A549 (cell line): ENCODE measurements at regions not wholly inside any gene's neighbourhood (a gene's known extent, or its start where the extent isn't known, plus 50 kb on each side); places are given as distances from the start of the nearest gene placed in this dataset.

Source experiments
- ATAC-seq, 2 experiments: fragments of 200-7000 bp in 1 of 2; fragments of >200 bp in 1 of 2; cut with Nextera tagmentation in 1 of 2; cut with Tn5 transposase in 1 of 2; 3 replicates each; pipeline versions ENCODE4 v1.8.0 to v1.9.1; 2018 to 2020; ENCODE audit warnings: mild to moderate bottlenecking in 1 of 2, moderate library complexity in 1 of 2
- CTCF ChIA-PET: fragments of 300-600 bp; sonication (Branson Sonifier 250); formaldehyde crosslinking; extraction: SDS; loops from one replicate; lab custom pipeline; 2021; ENCODE audit warnings: antibody characterized with exemption, inconsistent platforms; lab: Yijun Ruan, JAX
- POLR2A ChIA-PET: fragments of 350-600 bp; formaldehyde crosslinking; extraction: SDS; loops from one replicate; lab custom pipeline; 2021; ENCODE audit warnings: antibody characterized with exemption, inconsistent platforms; lab: Yijun Ruan, JAX
- DNase-seq, 2 experiments: peaks; one replicate each; pipeline versions ENCODE4 v3.0.0 to v3.0.0-alpha.2; 2011 to 2016; ENCODE audit warnings: low read depth in 1 of 2, low spot score in 1 of 2
- FAIRE-seq: peaks from 2 replicates; lab custom pipeline; 2011; peaks lifted over from hg19 to GRCh38; lab: Jason Lieb, UNC
- H3K27ac ChIP-seq, 2 experiments: fragments of >200 bp; sonication (Bioruptor Twin); formaldehyde crosslinking; 3 replicates each; pipeline ENCODE4 v1.5.1; 2016 to 2017
- H3K4me1 ChIP-seq: fragments of >200 bp; sonication (Bioruptor Twin); formaldehyde crosslinking; 3 replicates; pipeline ENCODE4 v1.6.1; 2016
- H3K4me2 ChIP-seq: fragments of >200 bp; sonication (Bioruptor Twin); formaldehyde crosslinking; 3 replicates; pipeline ENCODE4 v1.6.1; 2016
- H3K4me3 ChIP-seq: fragments of >200 bp; sonication (Bioruptor Twin); formaldehyde crosslinking; 3 replicates; pipeline ENCODE4 v1.5.1; 2016
- H3K9me3 ChIP-seq: fragments of >200 bp; sonication (Bioruptor Twin); formaldehyde crosslinking; 3 replicates; pipeline ENCODE4 v1.6.1; 2016
- ATOH8 ChIP-seq: fragments of 250-450 bp; sonication (Bioruptor Pico); IDR thresholded peaks from 2 replicates; pipeline ENCODE4 v1.5.0; 2020; ENCODE audit warnings: low read depth, mild to moderate bottlenecking, moderate library complexity
- CHD2 ChIP-seq: fragments of 150-350 bp; IDR thresholded peaks from 2 replicates; pipeline ENCODE4 v1.6.1; 2014; ENCODE audit warnings: low read length; ENCODE audit not compliant: partially characterized antibody
- E2F6 ChIP-seq: IDR thresholded peaks from 2 replicates; pipeline ENCODE4 v1.6.1; 2012; ENCODE audit warnings: low read depth, borderline replicate concordance
- EHF ChIP-seq: fragments of 250-450 bp; sonication (Bioruptor Pico); IDR thresholded peaks from 2 replicates; pipeline ENCODE4 v1.5.0; 2020; ENCODE audit warnings: mild to moderate bottlenecking
- EP300 ChIP-seq, 2 experiments: fragments of >200 bp; sonication (Bioruptor Twin); formaldehyde crosslinking; IDR thresholded peaks; 2 replicates in 1 of 2; 3 replicates in 1 of 2; pipeline ENCODE4 v1.6.1; 2016 to 2017
- FOSB ChIP-seq: fragments of 250-450 bp; sonication (Bioruptor Pico); IDR thresholded peaks from 2 replicates; pipeline ENCODE4 v1.5.0; 2020; ENCODE audit warnings: mild to moderate bottlenecking, moderate library complexity
- FOSL2 ChIP-seq, 2 experiments: fragments of 450-650 bp in 1 of 2; fragments of >200 bp in 1 of 2; sonication (Bioruptor Twin) in 1 of 2; formaldehyde crosslinking; IDR thresholded peaks; 2 replicates each; pipeline versions ENCODE4 v1.5.0 to v1.6.1; 2016 to 2020; ENCODE audit warnings: mild to moderate bottlenecking in 1 of 2, moderate library complexity in 1 of 2
- FOXS1 ChIP-seq: fragments of 250-450 bp; sonication (Bioruptor Pico); IDR thresholded peaks from 2 replicates; pipeline ENCODE4 v1.5.0; 2020; ENCODE audit warnings: mild to moderate bottlenecking, moderate library complexity
- HOXA7 ChIP-seq: fragments of 250-450 bp; sonication (Bioruptor Pico); IDR thresholded peaks from 2 replicates; pipeline ENCODE4 v1.5.0; 2020; ENCODE audit warnings: mild to moderate bottlenecking, moderate library complexity
- JUN ChIP-seq, 2 experiments: fragments of >200 bp; sonication (Bioruptor Twin); formaldehyde crosslinking; IDR thresholded peaks; 2 replicates in 1 of 2; 3 replicates in 1 of 2; pipeline ENCODE4 v1.6.1; 2016 to 2017
- MAFK ChIP-seq: fragments of 450-650 bp; IDR thresholded peaks from 2 replicates; pipeline ENCODE4 v1.6.1; 2014; ENCODE audit not compliant: partially characterized antibody
- NPAS2 ChIP-seq: fragments of 250-450 bp; sonication (Bioruptor Pico); IDR thresholded peaks from 2 replicates; pipeline ENCODE4 v1.8.0; 2022; ENCODE audit warnings: mild to moderate bottlenecking, moderate library complexity, borderline replicate concordance
- NR3C1 ChIP-seq: fragments of >200 bp; sonication (Bioruptor Twin); formaldehyde crosslinking; IDR thresholded peaks from 3 replicates; pipeline ENCODE4 v1.6.1; 2017
- PHF8 ChIP-seq: fragments of 200-600 bp; sonication (generic); IDR thresholded peaks from 2 replicates; pipeline ENCODE4 v1.6.1; 2016; ENCODE audit warnings: low read depth, mild to moderate bottlenecking, antibody characterized with exemption, moderate library complexity, borderline replicate concordance
- POLR2AphosphoS2 ChIP-seq: conservative IDR thresholded peaks from 2 replicates; pipeline ENCODE4 v1.6.1; 2012; ENCODE audit warnings: low read length, improper control_type of control experiment, inconsistent platforms
- RCOR1 ChIP-seq: fragments of 150-350 bp; IDR thresholded peaks from 2 replicates; pipeline ENCODE4 v1.6.1; 2014; ENCODE audit warnings: antibody characterized with exemption, low read length, low read depth
- RNF2 ChIP-seq: fragments of 200-600 bp; sonication (generic); IDR thresholded peaks from 2 replicates; pipeline ENCODE4 v1.6.1; 2016; ENCODE audit warnings: low read depth, mild to moderate bottlenecking, antibody characterized with exemption, moderate library complexity, borderline replicate concordance
- SMC3 ChIP-seq: fragments of >200 bp; sonication (Bioruptor Twin); formaldehyde crosslinking; IDR thresholded peaks from 3 replicates; pipeline ENCODE4 v1.6.1; 2018; ENCODE audit warnings: inconsistent platforms
- ZC3H11A ChIP-seq: fragments of 450-650 bp; IDR thresholded peaks from 2 replicates; pipeline ENCODE4 v1.6.1; 2014; ENCODE audit warnings: antibody characterized with exemption, mild to moderate bottlenecking
- ZNF302 ChIP-seq: fragments of 250-450 bp; sonication (Bioruptor Pico); IDR thresholded peaks from 2 replicates; pipeline ENCODE4 v1.9.0; 2021; ENCODE audit warnings: inconsistent platforms, mild to moderate bottlenecking, moderate library complexity
- WGBS: methylation state at CpG from one replicate; pipeline ENCODE4 v1.1.6; 2017; ENCODE audit errors: missing lambda C conversion rate; 5-methylcytosine and 5-hydroxymethylcytosine counted together
- TF ChIP-seq, protein P1 (sequence below): IDR thresholded peaks from 2 replicates; pipeline ENCODE4 v1.6.1; 2012

- no peak for TF ChIP-seq CHD2
- TF ChIP-seq ZNF302 (CRISPR knock-in tag), result no peak
Observed at GRCh38 chr9:79857188-79857587, 285.4 kb downstream of the TLE4 start (continued).

DNA sequence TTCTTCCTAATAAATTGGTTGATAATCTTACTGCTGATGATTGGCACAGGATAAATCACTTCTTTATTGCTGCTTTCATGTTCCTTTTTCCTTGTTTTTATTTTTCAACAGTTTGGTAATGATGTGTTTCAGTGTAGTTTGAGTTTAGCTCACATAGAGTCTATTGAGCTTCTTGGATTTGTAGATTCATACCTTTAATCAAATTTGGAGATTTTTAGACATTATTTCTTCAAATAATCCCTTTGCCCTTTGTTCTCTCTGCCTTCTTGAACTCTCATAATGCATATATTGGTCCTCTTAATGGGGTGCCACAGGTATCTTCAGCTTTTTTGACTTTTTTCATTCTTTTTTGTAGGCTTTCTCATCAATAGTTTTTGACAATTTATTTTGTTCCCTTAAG, 275.3 kb downstream of the TLE4 start:
- no peak overlapping the region for H3K27ac ChIP-seq
- FAIRE-seq, result no peak
- ChIA-PET POLR2A (no interaction called here), CTCF (no interaction called here)
- H3K4me1 ChIP-seq, result no peaks in the 10 kb centered on the region
- no peak for DNase-seq
- H3K9me3 ChIP-seq, result peaks cover 10% of the 10 kb centered on the region; the same call in 2 of the 3 replicates
- no peak for TF ChIP-seq HOXA7 (CRISPR knock-in tag)
- TF ChIP-seq FOSL2 (IDR thresholded peaks at IDR 0.05), result no peak
- TF ChIP-seq FOSL2 (CRISPR knock-in tag; IDR thresholded peaks at IDR 0.05), result no peak
- TF ChIP-seq, protein P1, sequence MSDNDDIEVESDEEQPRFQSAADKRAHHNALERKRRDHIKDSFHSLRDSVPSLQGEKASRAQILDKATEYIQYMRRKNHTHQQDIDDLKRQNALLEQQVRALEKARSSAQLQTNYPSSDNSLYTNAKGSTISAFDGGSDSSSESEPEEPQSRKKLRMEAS, result no peak
- ATAC-seq, result no peak
- no peak overlapping the region for H3K4me2 ChIP-seq
- H3K4me3 ChIP-seq, result no peak overlapping the region

DNA sequence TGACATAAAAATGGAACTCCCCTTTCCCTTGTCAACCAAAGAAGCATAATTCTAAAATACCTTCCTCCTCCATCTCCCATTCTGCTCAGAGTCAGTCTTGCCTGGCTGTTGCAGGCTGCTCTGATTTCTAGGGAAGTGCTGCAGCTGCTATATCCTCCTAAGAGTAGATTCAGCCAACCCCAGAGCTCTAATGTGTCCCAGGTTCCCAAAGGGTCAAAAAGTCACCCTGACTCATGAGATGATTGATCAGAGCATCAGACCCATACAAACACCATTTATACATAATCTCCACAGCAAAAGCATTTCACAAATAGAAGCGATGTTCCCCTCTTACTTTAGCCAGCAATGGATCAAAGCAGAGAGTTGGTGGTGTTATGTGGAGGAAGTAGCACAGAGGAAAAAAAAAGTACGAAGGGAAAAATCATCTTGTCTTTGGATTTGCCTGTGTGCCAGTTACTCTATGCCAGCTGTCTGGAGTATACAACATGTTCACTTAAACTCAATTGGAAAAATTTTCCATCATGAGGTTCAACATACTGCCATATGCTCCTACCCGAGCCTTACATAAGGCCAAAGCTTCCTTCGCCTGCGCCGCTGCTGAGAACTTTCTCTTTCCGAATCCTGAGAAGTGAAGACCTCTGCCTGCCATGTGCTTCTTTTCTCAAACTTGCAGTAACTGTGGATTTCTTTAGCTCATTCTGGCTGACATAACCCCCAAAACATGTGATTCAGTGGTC, 258.0 kb downstream of the TLE4 start:
- no peaks in the 10 kb centered on the region for H3K4me1 ChIP-seq
- CTCF ChIA-PET, result no interaction called here
- TF ChIP-seq NPAS2 (CRISPR knock-in tag) (no peak), ZC3H11A (no peak), ATOH8 (CRISPR knock-in tag) (no peak), JUN (IDR thresholded peaks at IDR 0.05) (no peak), CHD2 (no peak), RCOR1 (no peak), FOXS1 (CRISPR knock-in tag) (no peak), POLR2AphosphoS2 (no peak), NR3C1 (no peak), ZNF302 (CRISPR knock-in tag) (no peak), EP300 (IDR thresholded peaks at IDR 0.05) (no peak), SMC3 (no peak), PHF8 (no peak), E2F6 (no peak), MAFK (no peak), EHF (no peak), FOSB (CRISPR knock-in tag) (no peak), RNF2 (no peak)
- TF ChIP-seq, protein P1, result no peak
- no peak overlapping the region for H3K4me3 ChIP-seq
- H3K4me2 ChIP-seq, result no peak overlapping the region
- no peak for DNase-seq
- H3K9me3 ChIP-seq, result no peaks in the 10 kb centered on the region
- no peak overlapping the region for H3K27ac ChIP-seq
- POLR2A ChIA-PET, result no interaction called here
- 73% methylated on average over 7 of the region's 7 CpGs for WGBS
- FAIRE-seq, result no peak
- ATAC-seq, result no peak
